ENCODE measurements at regions not wholly inside any gene's neighbourhood (a gene's known extent, or its start where the extent isn't known, plus 50 kb on each side); places are given as distances from the start of the nearest gene placed in this dataset.
"Not testable (repeated sequence)": the region's sequence is repeated elsewhere in the genome, so short reads cannot be mapped to it uniquely, and the experiment has no call there.

DNA sequence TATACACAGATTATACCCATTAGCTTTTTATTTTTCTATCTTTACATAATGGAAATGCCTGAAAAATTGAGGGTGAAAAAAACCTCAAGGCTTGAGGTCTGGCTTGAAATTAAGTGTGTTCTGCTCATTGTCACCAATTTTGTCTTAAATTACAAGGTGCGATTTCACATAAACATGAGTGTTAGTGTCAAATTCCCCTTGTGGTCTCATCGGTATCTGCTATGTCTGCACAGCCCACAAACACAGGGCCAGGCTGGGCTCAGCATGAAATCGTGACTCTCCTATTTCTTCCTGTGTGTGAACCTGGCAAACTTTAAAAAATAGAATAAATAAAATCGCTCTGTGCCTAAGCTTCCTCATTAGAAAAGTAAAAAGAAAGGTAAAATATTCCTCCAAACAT, 109.1 kb downstream of the CRLF2 start:
- TF ChIP-seq, protein P1, sequence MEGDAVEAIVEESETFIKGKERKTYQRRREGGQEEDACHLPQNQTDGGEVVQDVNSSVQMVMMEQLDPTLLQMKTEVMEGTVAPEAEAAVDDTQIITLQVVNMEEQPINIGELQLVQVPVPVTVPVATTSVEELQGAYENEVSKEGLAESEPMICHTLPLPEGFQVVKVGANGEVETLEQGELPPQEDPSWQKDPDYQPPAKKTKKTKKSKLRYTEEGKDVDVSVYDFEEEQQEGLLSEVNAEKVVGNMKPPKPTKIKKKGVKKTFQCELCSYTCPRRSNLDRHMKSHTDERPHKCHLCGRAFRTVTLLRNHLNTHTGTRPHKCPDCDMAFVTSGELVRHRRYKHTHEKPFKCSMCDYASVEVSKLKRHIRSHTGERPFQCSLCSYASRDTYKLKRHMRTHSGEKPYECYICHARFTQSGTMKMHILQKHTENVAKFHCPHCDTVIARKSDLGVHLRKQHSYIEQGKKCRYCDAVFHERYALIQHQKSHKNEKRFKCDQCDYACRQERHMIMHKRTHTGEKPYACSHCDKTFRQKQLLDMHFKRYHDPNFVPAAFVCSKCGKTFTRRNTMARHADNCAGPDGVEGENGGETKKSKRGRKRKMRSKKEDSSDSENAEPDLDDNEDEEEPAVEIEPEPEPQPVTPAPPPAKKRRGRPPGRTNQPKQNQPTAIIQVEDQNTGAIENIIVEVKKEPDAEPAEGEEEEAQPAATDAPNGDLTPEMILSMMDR (conservative IDR thresholded peaks at IDR 0.05; ENCODE audit: low read depth, low read length): no peak
- H3K79me2 ChIP-seq (ENCODE audit: low read length): no peaks in the 10 kb centered on the region
- no peaks in the 10 kb centered on the region for H3K36me3 ChIP-seq (ENCODE audit: low read depth, low read length)
- no TSS peak for BruUV-seq (replicated peaks)
- H2AFZ ChIP-seq (ENCODE audit: low read length): no peak overlapping the region
- H3K4me1 ChIP-seq (ENCODE audit: insufficient read depth, low read length): no peaks in the 10 kb centered on the region
- intact Hi-C loops (cut with micrococcal nuclease): no loop called here
- no peak overlapping the region for H3K27ac ChIP-seq (ENCODE audit: low read length)
- ChIA-PET POLR2A (ENCODE audit: unreplicated experiment) (no interaction called here), CTCF (no interaction called here)
- H3F3A ChIP-seq (ENCODE audit: low read length, unreplicated experiment): no peaks in the 10 kb centered on the region
- ATAC-seq: no peak
- no peak overlapping the region for H3K9ac ChIP-seq (ENCODE audit: low read length)
- DNase-seq: no peak
- no peaks in the 10 kb centered on the region for H3K9me2 ChIP-seq (replicated peaks; ENCODE audit: low read length)
- H4K20me1 ChIP-seq (ENCODE audit: low read length): no peaks in the 10 kb centered on the region
- H3K4me2 ChIP-seq (ENCODE audit: low read length): no peak overlapping the region
- H3K27me3 ChIP-seq (ENCODE audit: low read length): no peaks in the 10 kb centered on the region
- H3K9me3 ChIP-seq (ENCODE audit: low read length): no peaks in the 10 kb centered on the region
- no peak overlapping the region for H3K4me3 ChIP-seq (ENCODE audit: low read length)

DNA sequence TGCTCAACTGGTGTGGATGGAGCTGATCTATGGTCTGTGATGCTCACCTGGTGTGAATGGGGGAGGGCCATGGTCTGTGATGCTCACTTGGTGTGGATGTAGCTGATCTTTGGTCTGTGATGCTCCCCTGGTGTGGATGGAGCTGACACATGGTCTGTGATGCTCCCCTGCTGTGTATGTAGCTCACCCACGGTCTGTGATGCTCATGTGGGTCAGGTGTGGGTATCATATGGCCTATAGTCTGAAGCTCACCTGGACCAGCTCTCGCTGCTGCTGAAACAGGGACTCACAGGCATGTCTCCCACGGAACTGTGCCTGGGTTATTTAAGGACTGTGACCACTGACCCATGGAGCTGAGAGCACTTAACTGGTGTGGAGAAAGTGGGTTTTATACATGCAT, 109.7 kb downstream of the CRLF2 start:
- no peak overlapping the region for H3K4me2 ChIP-seq (ENCODE audit: low read length)
- no peaks in the 10 kb centered on the region for H4K20me1 ChIP-seq (ENCODE audit: low read length)
- no peak overlapping the region for H3K4me3 ChIP-seq (ENCODE audit: low read length)
- no peaks in the 10 kb centered on the region for H3K36me3 ChIP-seq (ENCODE audit: low read depth, low read length)
- no peaks in the 10 kb centered on the region for H3K4me1 ChIP-seq (ENCODE audit: insufficient read depth, low read length)
- POLR2A ChIA-PET (ENCODE audit: unreplicated experiment): no interaction called here
- H3K27me3 ChIP-seq (ENCODE audit: low read length): no peaks in the 10 kb centered on the region
- DNase-seq (no peak), ATAC-seq (no peak)
- BruUV-seq (replicated peaks): no TSS peak
- no peaks in the 10 kb centered on the region for H3K79me2 ChIP-seq (ENCODE audit: low read length)
- no peak overlapping the region for H2AFZ ChIP-seq (ENCODE audit: low read length)
- H3K9me3 ChIP-seq (ENCODE audit: low read length): no peaks in the 10 kb centered on the region
- no peak overlapping the region for H3K27ac ChIP-seq (ENCODE audit: low read length)
- intact Hi-C loops (cut with micrococcal nuclease): no loop called here
- no peaks in the 10 kb centered on the region for H3F3A ChIP-seq (ENCODE audit: low read length, unreplicated experiment)
- CTCF ChIA-PET: no interaction called here
- H3K9ac ChIP-seq (ENCODE audit: low read length): no peak overlapping the region
- H3K9me2 ChIP-seq (replicated peaks; ENCODE audit: low read length): no peaks in the 10 kb centered on the region
- TF ChIP-seq, protein P1 (conservative IDR thresholded peaks at IDR 0.05; ENCODE audit: low read depth, low read length): no peak
- TF ChIP-seq EZH2phosphoT487 (IDR thresholded peaks at IDR 0.05; ENCODE audit: borderline replicate concordance, low read length): no peak
- TF ChIP-seq EZH2 (IDR thresholded peaks at IDR 0.05; ENCODE audit: low read length, unreplicated experiment): no peak

DNA sequence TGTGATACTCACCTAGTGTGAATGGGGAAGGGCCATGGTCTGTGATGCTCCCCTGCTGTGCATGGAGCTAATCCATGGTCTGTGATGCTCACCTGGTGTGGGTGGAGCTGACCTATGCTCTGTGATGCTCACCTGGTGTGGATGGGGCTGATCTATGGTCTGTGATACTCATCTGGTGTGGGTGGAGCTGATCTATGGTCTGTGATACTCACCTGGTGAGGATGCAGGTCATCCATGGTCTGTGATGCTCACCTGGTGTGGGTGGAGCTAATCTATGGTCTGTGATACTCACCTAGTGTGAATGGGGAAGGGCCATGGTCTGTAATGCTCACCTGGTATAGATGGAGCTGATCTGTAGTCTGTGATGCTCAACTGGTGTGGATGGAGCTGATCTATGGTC, 110.2 kb downstream of the CRLF2 start:
- H3K4me3 ChIP-seq (ENCODE audit: low read length); H3K79me2 ChIP-seq (ENCODE audit: low read length); POLR2A ChIA-PET (ENCODE audit: unreplicated experiment); H3F3A ChIP-seq (ENCODE audit: low read length, unreplicated experiment); H3K4me1 ChIP-seq (ENCODE audit: insufficient read depth, low read length); H2AFZ ChIP-seq (ENCODE audit: low read length); H3K9me2 ChIP-seq (replicated peaks; ENCODE audit: low read length); CTCF ChIA-PET; H3K9ac ChIP-seq (ENCODE audit: low read length); ATAC-seq; intact Hi-C loops (cut with micrococcal nuclease); H3K9me3 ChIP-seq (ENCODE audit: low read length); H4K20me1 ChIP-seq (ENCODE audit: low read length); DNase-seq; H3K4me2 ChIP-seq (ENCODE audit: low read length); BruUV-seq (replicated peaks); H3K27ac ChIP-seq (ENCODE audit: low read length); H3K27me3 ChIP-seq (ENCODE audit: low read length); H3K36me3 ChIP-seq (ENCODE audit: low read depth, low read length): not testable (repeated sequence)

All from PC-3 (cell line).